ENCODE measurements at regions not wholly inside any gene's neighbourhood (a gene's known extent, or its start where the extent isn't known, plus 50 kb on each side); places are given as distances from the start of the nearest gene placed in this dataset.
"Not testable (repeated sequence)": the region's sequence is repeated elsewhere in the genome, so short reads cannot be mapped to it uniquely, and the experiment has no call there.

- no peak for DNase-seq (ENCODE audit: low spot score)
- in situ Hi-C loops (cut with MboI; ENCODE audit: low sequenced_read_pairs, unreplicated experiment), result no loop called here
- no peak for TF ChIP-seq CTCF (IDR thresholded peaks at IDR 0.05; ENCODE audit: borderline replicate concordance, control extremely low read depth, extremely low read depth, insufficient read depth, missing control alignments)
Measured at GRCh38 chr2:72078773-72079172, 68.9 kb downstream of the CYP26B1 start.

DNA sequence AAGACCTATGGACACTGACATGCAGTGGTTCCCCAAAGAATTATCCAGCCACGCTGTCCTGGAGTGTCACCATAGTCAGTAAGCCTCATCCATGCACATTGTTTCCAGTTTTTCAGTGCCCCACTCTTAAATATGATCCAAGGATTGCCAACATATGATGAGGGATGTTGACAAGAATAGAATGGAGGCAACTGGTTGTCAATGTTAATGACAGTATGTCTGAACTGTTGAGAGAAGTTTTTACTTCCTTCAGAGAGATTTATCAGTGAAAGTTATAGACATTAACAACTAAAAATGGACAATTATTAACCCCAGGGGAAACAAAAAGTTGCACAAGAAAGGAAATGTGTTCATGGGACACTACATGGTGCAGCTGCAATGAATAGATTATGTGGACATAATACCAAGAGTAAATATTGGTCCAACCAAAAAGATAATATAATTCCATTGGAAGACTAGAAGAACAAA, 69.9 kb downstream of the CYP26B1 start:
- DNase-seq (ENCODE audit: low spot score), result no peak
- no peak for TF ChIP-seq CTCF (IDR thresholded peaks at IDR 0.05; ENCODE audit: borderline replicate concordance, control extremely low read depth, extremely low read depth, insufficient read depth, missing control alignments)
- in situ Hi-C loops (cut with MboI; ENCODE audit: low sequenced_read_pairs, unreplicated experiment), result no loop called here

- DNase-seq (ENCODE audit: low spot score); in situ Hi-C loops (cut with MboI; ENCODE audit: low sequenced_read_pairs, unreplicated experiment): not testable (repeated sequence)
Measured at GRCh38 chr2:72073373-72073772, 74.3 kb downstream of the CYP26B1 start.

- in situ Hi-C loops (cut with MboI; ENCODE audit: low sequenced_read_pairs, unreplicated experiment); DNase-seq (ENCODE audit: low spot score): not testable (repeated sequence)
Measured at GRCh38 chr2:72064197-72064596, 83.5 kb downstream of the CYP26B1 start.

- no peak for TF ChIP-seq CTCF (IDR thresholded peaks at IDR 0.05; ENCODE audit: borderline replicate concordance, control extremely low read depth, extremely low read depth, insufficient read depth, missing control alignments)
- in situ Hi-C loops (cut with MboI; ENCODE audit: low sequenced_read_pairs, unreplicated experiment), result no loop called here
- DNase-seq (ENCODE audit: low spot score), result no peak
Measured at GRCh38 chr2:72062336-72062735, 85.3 kb downstream of the CYP26B1 start.

DNA sequence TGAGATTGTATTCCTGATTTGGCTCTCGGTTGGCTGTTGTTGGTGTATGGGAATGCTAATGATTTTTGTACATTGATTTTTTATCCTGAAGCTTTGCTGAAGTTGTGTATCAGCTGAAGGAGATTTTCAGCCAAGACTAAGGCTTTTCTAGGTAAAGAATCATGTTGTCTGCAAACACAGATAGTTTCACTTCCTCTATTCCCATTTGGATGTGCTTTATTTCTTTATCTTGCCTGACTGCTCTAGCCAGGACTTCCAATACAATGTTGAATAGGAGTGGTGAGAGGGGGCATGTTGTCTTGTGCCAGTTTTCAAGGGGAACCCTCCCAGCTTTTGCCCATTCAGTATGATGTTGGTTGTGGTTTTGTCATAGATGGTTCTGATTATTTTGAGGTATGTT, 90.4 kb downstream of the CYP26B1 start:
- no peak for TF ChIP-seq CTCF (IDR thresholded peaks at IDR 0.05; ENCODE audit: borderline replicate concordance, control extremely low read depth, extremely low read depth, insufficient read depth, missing control alignments)
- DNase-seq (ENCODE audit: low spot score), result no peak
- in situ Hi-C loops (cut with MboI; ENCODE audit: low sequenced_read_pairs, unreplicated experiment), result no loop called here

DNA sequence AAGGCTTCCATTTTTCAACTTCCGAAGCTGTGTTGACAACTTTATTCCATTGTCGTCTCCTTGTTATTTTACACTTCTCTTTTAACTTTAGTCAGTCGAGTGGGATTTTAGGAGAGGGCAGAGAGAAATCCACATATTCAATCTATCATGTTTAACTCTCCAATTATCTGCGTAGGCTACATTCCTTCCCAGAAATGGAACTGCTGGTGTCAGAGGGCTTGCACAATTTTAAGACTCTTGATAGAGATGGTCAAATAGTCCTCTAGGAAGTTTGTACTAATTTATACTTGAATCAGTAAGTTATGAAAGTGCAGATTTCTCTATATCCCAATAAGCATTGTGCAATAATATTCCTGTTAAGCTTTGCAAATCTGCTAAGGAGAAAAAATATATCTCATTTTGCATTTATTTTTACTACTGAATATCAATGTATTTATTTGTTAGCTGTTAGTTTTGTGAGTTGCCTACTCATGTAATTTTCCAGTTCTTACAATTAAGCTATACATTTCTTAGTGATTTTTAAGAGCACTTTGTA, 95.6 kb downstream of the CYP26B1 start:
- in situ Hi-C loops (cut with MboI; ENCODE audit: low sequenced_read_pairs, unreplicated experiment), result no loop called here
- no peak for DNase-seq (ENCODE audit: low spot score)
- TF ChIP-seq CTCF (IDR thresholded peaks at IDR 0.05; ENCODE audit: borderline replicate concordance, control extremely low read depth, extremely low read depth, insufficient read depth, missing control alignments), result no peak

DNA sequence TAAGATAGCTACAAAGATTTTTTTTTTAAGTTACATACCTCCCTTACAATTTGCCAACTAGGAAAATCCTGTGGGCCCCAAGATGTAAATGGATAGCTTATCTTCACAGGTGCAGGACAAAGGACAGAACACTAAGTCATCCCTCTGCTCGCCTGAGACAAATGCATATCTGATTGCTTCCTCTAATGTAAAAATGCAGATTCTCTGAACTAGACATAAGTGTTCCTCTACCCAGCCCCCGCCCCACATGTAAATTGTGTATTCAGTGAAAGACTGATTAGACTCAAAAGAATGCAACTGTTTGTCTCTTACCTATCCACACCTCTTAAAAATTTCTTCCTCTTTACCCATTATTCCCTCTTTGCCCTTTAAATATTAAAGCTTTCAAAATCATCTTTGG, 96.5 kb downstream of the CYP26B1 start:
- no peak for TF ChIP-seq CTCF (IDR thresholded peaks at IDR 0.05; ENCODE audit: borderline replicate concordance, control extremely low read depth, extremely low read depth, insufficient read depth, missing control alignments)
- in situ Hi-C loops (cut with MboI; ENCODE audit: low sequenced_read_pairs, unreplicated experiment), result no loop called here
- DNase-seq (ENCODE audit: low spot score), result no peak

Data from GM13976 (cell line).